IMR-90 (cell line): ENCODE measurements at regions not wholly inside any gene's neighbourhood (a gene's known extent, or its start where the extent isn't known, plus 50 kb on each side); places are given as distances from the start of the nearest gene placed in this dataset.
"Not testable (repeated sequence)": the region's sequence is repeated elsewhere in the genome, so short reads cannot be mapped to it uniquely, and the experiment has no call there.

ENCODE experiments used
- ATAC-seq: fragments of 200-7000 bp; cut with Tn5 transposase; 2 replicates; pipeline ENCODE4 v1.9.1; 2020; ENCODE audit warnings: low read depth, mild to moderate bottlenecking, moderate library complexity
- BruUV-seq: library from RNA; stranded (reverse); fragments of 400-500 nt; replicated peaks from 2 replicates; lab custom pipeline; 2021; lab: Mats Ljungman, UMichigan
- CTCF ChIA-PET: fragments of 300-600 bp; formaldehyde crosslinking; extraction: SDS; loops from one replicate; lab custom pipeline; 2021; ENCODE audit warnings: antibody characterized with exemption; lab: Yijun Ruan, JAX
- POLR2A ChIA-PET: fragments of 300-600 bp; sonication (Branson Sonifier 250); formaldehyde crosslinking; loops from one replicate; lab custom pipeline; 2022; ENCODE audit warnings: antibody characterized with exemption; ENCODE audit not compliant: unreplicated experiment; lab: Charles Lee
- DNase-seq: peaks from one replicate; pipeline ENCODE4 v3.0.0; 2013
- H2AFZ ChIP-seq: replicated peaks from 2 replicates; pipeline ENCODE3; 2013; ENCODE audit warnings: low read length, mild to moderate bottlenecking; ENCODE audit not compliant: poor library complexity
- H2AK5ac ChIP-seq: 2 replicates; pipeline ENCODE4 v1.6.1; 2013; ENCODE audit warnings: low read depth, low read length, inconsistent platforms
- H2AK9ac ChIP-seq: replicated peaks from 2 replicates; pipeline ENCODE3; 2013; ENCODE audit warnings: mild to moderate bottlenecking, low read depth, low read length, moderate library complexity; ENCODE audit not compliant: poor library complexity
- H2BK120ac ChIP-seq: 2 replicates; pipeline ENCODE4 v1.6.1; 2013; ENCODE audit warnings: low read depth, low read length, inconsistent platforms
- H2BK15ac ChIP-seq: 3 replicates; pipeline ENCODE4 v1.6.1; 2013; ENCODE audit warnings: low read depth, low read length, inconsistent platforms
- H2BK20ac ChIP-seq: 2 replicates; pipeline ENCODE4 v1.6.1; 2013; ENCODE audit warnings: low read depth, mild to moderate bottlenecking, inconsistent platforms, low read length, moderate library complexity
- H2BK5ac ChIP-seq: 2 replicates; pipeline ENCODE4 v1.6.1; 2013; ENCODE audit warnings: mild to moderate bottlenecking, low read depth, low read length, inconsistent platforms; ENCODE audit not compliant: poor library complexity, severe bottlenecking
- H3K14ac ChIP-seq: replicated peaks from 2 replicates; pipeline ENCODE4 v1.6.1; 2013; ENCODE audit warnings: low read depth, low read length, inconsistent platforms
- H3K18ac ChIP-seq: 2 replicates; pipeline ENCODE4 v1.6.1; 2013; ENCODE audit warnings: low read depth, low read length, control low read depth
- H3K23ac ChIP-seq: 2 replicates; pipeline ENCODE4 v1.6.1; 2013; ENCODE audit warnings: low read depth, low read length, inconsistent platforms
- H3K27ac ChIP-seq: 2 replicates; pipeline ENCODE4 v1.5.1; 2013; ENCODE audit warnings: mild to moderate bottlenecking, control low read depth, low read length; ENCODE audit not compliant: insufficient read depth
- H3K27me3 ChIP-seq: 2 replicates; pipeline ENCODE4 v1.6.1; 2013; ENCODE audit warnings: low read length; ENCODE audit not compliant: control insufficient read depth, insufficient read depth
- H3K36me3 ChIP-seq: 2 replicates; pipeline ENCODE4 v1.6.1; 2013; ENCODE audit warnings: low read length, mixed read lengths; ENCODE audit not compliant: control insufficient read depth, insufficient read depth
- H3K4ac ChIP-seq: 2 replicates; pipeline ENCODE4 v1.6.1; 2013; ENCODE audit warnings: low read depth, low read length, inconsistent platforms
- H3K4me1 ChIP-seq: 2 replicates; pipeline ENCODE4 v1.6.1; 2013; ENCODE audit warnings: low read length, mixed read lengths; ENCODE audit not compliant: control insufficient read depth, insufficient read depth
- H3K4me2 ChIP-seq: 2 replicates; pipeline ENCODE4 v1.6.1; 2013; ENCODE audit warnings: low read depth, mild to moderate bottlenecking, control low read depth, low read length, moderate library complexity
- H3K4me3 ChIP-seq: 2 replicates; pipeline ENCODE4 v1.5.1; 2013; ENCODE audit warnings: low read depth, mild to moderate bottlenecking, control low read depth, low read length, moderate library complexity; ENCODE audit not compliant: insufficient read depth
- H3K56ac ChIP-seq: 2 replicates; pipeline ENCODE4 v1.6.1; 2013; ENCODE audit warnings: low read length, inconsistent platforms; ENCODE audit not compliant: insufficient read depth; ENCODE audit errors: extremely low read depth
- H3K79me1 ChIP-seq, 2 experiments: 2 replicates each; pipeline ENCODE4 v1.6.1; 2013; ENCODE audit warnings: low read length in 2 of 2, inconsistent platforms in 1 of 2, low read depth in 1 of 2
- H3K9ac ChIP-seq: 2 replicates; pipeline ENCODE4 v1.6.1; 2013; ENCODE audit warnings: low read depth, low read length, control low read depth
- H3K9me1 ChIP-seq: 2 replicates; pipeline ENCODE4 v1.6.1; 2013; ENCODE audit warnings: low read length, inconsistent platforms; ENCODE audit not compliant: insufficient read depth
- H3K9me3 ChIP-seq: 2 replicates; pipeline ENCODE4 v1.6.1; 2013; ENCODE audit warnings: low read length; ENCODE audit not compliant: control insufficient read depth, insufficient read depth
- H4K20me1 ChIP-seq: 2 replicates; pipeline ENCODE4 v1.6.1; 2013; ENCODE audit warnings: low read length, inconsistent platforms; ENCODE audit not compliant: insufficient read depth
- H4K5ac ChIP-seq: 2 replicates; pipeline ENCODE4 v1.6.1; 2013; ENCODE audit warnings: mild to moderate bottlenecking, low read depth, low read length, control low read depth
- H4K8ac ChIP-seq, 2 experiments: 2 replicates each; pipeline ENCODE4 v1.6.1; 2013; ENCODE audit warnings: low read depth in 2 of 2, low read length in 2 of 2, control low read depth in 1 of 2, inconsistent platforms in 1 of 2
- H4K91ac ChIP-seq: 2 replicates; pipeline ENCODE4 v1.6.1; 2013; ENCODE audit warnings: low read depth, low read length, inconsistent platforms; ENCODE audit not compliant: insufficient read depth
- CEBPB ChIP-seq: IDR thresholded peaks from 2 replicates; pipeline ENCODE4 v1.6.1; 2012; ENCODE audit warnings: low read depth, low read length, improper control_type of control experiment
- POLR2A ChIP-seq: IDR thresholded peaks from 2 replicates; pipeline ENCODE4 v1.6.1; 2012; ENCODE audit warnings: mild to moderate bottlenecking, low read depth, low read length
- WGBS, 2 experiments: methylation state at CpG; one replicate each; pipeline versions ENCODE4 v1.1.5 to v1.1.7; 2013; ENCODE audit warnings: missing lambda C conversion rate in 2 of 2; ENCODE audit not compliant: insufficient read length in 1 of 2; ENCODE audit errors: extremely low coverage in 2 of 2; 5-methylcytosine and 5-hydroxymethylcytosine counted together
- dilution Hi-C: fragments of 300-500 bp; cut with HindIII; formaldehyde crosslinking; loops from one replicate; pipeline ENCODE4 v1.14.3; 2018; ENCODE audit warnings: low sequenced_read_pairs; ENCODE audit not compliant: unreplicated experiment
- in situ Hi-C: fragments of 300-500 bp; cut with MboI; formaldehyde crosslinking; loops from 3 replicates; pipeline ENCODE4 v1.14.3; 2019; ENCODE audit warnings: low sequenced_read_pairs, inconsistent platforms, mixed read lengths
- intact Hi-C: fragments of 100-400 bp; cut with micrococcal nuclease; formaldehyde crosslinking; loops from 2 replicates; pipeline ENCODE4 v1.10.0; 2022

DNA sequence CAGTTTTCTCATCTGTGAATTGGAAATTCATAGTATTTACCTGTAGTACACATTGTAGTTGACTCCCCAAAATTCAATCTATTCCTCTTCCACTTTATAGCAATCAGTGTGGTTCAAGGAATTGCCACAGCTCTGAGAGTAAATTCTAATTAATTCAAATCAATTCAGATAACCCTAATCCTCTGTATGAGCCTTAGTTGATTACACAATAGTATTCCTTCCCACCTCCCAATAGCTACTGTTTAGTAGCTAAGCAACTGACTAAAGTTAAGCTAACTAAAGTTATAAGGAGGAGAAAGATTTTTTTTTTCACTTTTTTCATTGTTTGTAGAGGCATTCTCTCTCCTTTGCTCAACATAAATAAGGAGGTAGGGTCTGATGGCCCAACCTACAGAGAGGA lies 77.5 kb downstream of the ARRDC3 start:
- POLR2A ChIA-PET = no interaction called here
- Histone ChIP-seq H3K18ac (peak overlapping the region; percentile 55; the same call in 1 of the 2 replicates), H3K36me3 (no peaks in the 10 kb centered on the region), H3K9me3 (no peaks in the 10 kb centered on the region), H3K4me3 (no peak overlapping the region), H3K9me1 (peaks cover 2% of the 10 kb centered on the region; the same call in 1 of the 2 replicates), H4K8ac (0 out of 4 replicates have a peak overlapping the region, but pooled peaks of 1 of the 2 experiments have one; percentile 14), H2AK5ac (peak overlapping the region; percentile 56), H2BK5ac (no peak overlapping the region), H4K91ac (no peak overlapping the region), H2BK15ac (peak overlapping the region; percentile 86), H2AFZ (no peak overlapping the region), H3K4me2 (no peak overlapping the region), H3K4me1 (no peaks in the 10 kb centered on the region; the same call in 1 of the 2 replicates), H4K20me1 (no peaks in the 10 kb centered on the region), H4K5ac (no peak overlapping the region), H2BK120ac (no peak overlapping the region), H3K27ac (no peak overlapping the region; the same call in 1 of the 2 replicates), H2AK9ac (no peak overlapping the region), H3K23ac (no peak overlapping the region), H3K56ac (no peak overlapping the region), H3K79me1 (no peaks in the 10 kb centered on the region), H2BK20ac (no peak overlapping the region), H3K27me3 (no peaks in the 10 kb centered on the region), H3K9ac (no peak overlapping the region), H3K14ac (no peak overlapping the region), H3K4ac (0 out of 2 replicates have a peak overlapping the region, but pooled peaks have one; percentile 45)
- in situ Hi-C loops = no loop called here
- no peak for DNase-seq
- intact Hi-C loops = no loop called here
- ATAC-seq = no peak
- TF ChIP-seq CEBPB (peak; percentile 74), POLR2A (no peak)
- CTCF ChIA-PET = interaction anchor here (1.3 kb wide), 1 partner anchor 9 kb away, joined by 4 read pairs; no protein-coding TSS in a partner anchor
- no TSS peak for BruUV-seq
- dilution Hi-C loops = no loop called here

GRCh38 chr5:91304015-91304414 lies 79.1 kb downstream of the ARRDC3 start:
- ATAC-seq, H3K9ac ChIP-seq, BruUV-seq, H3K23ac ChIP-seq, H3K18ac ChIP-seq, H3K27ac ChIP-seq, H2BK120ac ChIP-seq, dilution Hi-C loops, H3K4me3 ChIP-seq, intact Hi-C loops, H3K79me1 ChIP-seq, H2AFZ ChIP-seq, in situ Hi-C loops, H2AK9ac ChIP-seq, H3K56ac ChIP-seq, H3K9me3 ChIP-seq, H4K5ac ChIP-seq, H3K36me3 ChIP-seq, H4K91ac ChIP-seq, H2BK5ac ChIP-seq, CTCF ChIA-PET, H3K4ac ChIP-seq, H2BK20ac ChIP-seq, H3K27me3 ChIP-seq, H3K4me2 ChIP-seq, H4K8ac ChIP-seq, H4K20me1 ChIP-seq, H3K4me1 ChIP-seq, POLR2A ChIA-PET, H3K14ac ChIP-seq, H3K9me1 ChIP-seq, H2BK15ac ChIP-seq, DNase-seq: not testable (repeated sequence)
- no CpG with 5 or more reads among the region's 4 CpGs for WGBS, 2 experiments
- H2AK5ac ChIP-seq = peak overlapping the region; percentile 44; the same call in 1 of the 2 replicates
